ENCODE measurements at regions not wholly inside any gene's neighbourhood (a gene's known extent, or its start where the extent isn't known, plus 50 kb on each side); places are given as distances from the start of the nearest gene placed in this dataset.
A peak's percentile ranks its signal among the peaks of the same experiment; 100 is the strongest.

DNA sequence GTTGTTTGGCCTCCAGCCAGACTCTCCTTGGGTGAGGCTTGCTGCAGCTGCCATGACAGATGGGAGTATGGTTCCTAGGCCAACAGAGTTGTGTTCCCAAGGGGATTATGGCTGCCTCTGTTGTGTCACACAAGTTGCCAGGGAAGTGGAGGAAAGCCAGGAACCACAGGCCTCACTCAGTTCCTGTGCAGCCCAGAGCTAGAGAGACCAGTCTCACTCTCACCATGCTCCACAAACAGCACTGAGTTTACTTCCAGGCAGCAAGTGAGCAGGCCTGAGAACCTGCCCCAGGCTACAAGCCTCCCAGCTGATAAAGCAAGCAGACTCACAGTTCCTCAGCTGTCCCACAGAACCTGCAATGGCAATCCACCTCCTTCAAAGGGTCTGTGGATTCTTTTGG, 273.6 kb upstream of the TAS2R1 start:
- no peak for DNase-seq

DNA sequence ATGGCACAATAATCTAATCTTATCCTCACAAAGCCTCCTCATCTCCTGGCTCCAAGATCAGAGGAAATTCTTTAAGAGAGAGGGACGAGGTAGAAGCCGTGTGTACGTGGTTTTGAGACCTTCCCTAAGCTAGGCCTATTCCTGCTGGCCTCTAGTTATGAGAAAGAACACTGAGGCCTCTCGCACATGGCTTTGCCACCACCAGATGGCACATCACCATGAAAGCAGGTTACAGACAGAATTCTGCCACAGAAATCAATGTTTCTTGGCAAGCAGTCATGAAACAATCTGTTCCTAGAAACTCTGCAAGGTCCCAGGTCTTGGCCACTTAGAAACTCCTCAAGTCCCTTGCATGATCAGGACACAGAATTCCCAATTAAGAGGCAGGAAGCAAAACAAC, 268.2 kb upstream of the TAS2R1 start:
- peak; percentile 33 for DNase-seq

DNA sequence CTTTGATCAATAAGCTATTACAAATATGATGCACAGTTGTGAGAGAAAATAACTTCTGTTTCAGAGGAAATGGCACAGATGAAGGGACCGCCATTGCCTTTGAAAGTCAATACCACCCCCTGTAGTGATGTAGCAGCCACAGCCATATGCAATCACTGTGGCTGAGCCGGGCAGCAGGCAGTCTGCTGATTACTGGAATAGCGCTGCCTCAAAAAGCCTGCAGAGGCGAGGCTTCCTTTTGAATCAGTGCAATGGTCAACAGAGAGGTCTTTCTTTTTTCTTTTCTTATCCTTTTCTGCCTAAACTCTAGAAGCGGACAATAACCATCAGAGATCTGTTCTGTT, 265.1 kb upstream of the TAS2R1 start:
- peak; percentile 56 for DNase-seq

DNA sequence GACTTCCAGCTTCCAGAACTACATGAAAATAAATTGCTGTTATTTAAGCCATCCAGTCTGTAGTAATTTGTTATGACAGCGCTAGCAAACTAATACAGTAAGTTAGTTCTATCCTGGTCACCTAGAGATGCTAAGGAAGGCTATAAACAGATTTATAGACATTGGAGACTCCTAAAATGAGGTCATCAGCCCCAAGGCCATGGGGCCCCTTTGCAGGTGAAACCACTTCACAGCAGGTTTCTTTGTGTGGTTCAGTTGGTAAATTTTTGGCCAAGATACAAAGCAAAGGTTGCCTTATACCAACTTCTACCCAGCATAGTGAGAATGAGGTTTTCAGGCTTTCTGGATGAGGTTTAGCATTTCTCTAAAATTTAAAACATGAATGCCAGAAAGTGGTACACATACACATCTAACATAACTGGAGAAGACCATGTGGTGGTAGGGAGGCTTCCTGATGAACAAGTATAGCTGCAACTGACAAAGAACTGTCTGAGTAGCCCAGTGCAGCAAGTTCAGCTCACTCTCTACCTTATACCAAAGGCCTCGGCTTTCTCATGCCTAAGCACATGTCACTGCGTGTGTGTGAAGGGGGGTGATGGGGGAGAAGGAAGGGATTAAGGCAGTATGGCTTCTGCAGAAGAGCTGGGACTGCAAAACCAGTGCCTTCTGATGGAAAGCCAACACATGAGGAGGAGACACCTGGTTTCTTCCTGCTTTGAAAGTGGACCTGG, 264.6 kb upstream of the TAS2R1 start:
- no peak for DNase-seq

DNA sequence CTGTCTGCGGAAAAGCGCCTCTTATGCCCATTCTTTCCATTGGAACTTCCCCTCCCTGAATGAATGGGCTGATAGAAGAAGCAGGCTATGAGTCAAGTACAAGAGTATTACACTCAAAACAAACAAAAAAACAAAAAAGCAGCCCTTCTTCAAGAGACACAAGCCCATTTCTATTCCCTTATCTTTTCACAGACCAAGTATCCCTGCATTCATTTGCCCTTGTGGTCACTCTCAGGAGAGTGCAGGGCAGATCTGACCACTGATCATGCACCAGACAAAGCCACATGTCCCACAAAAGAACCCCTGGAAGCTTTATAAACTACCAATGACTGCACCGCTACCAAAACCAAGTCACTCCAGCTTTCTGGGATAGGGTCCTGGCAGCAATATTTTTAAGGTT, 262.5 kb upstream of the TAS2R1 start:
- DNase-seq: no peak

DNA sequence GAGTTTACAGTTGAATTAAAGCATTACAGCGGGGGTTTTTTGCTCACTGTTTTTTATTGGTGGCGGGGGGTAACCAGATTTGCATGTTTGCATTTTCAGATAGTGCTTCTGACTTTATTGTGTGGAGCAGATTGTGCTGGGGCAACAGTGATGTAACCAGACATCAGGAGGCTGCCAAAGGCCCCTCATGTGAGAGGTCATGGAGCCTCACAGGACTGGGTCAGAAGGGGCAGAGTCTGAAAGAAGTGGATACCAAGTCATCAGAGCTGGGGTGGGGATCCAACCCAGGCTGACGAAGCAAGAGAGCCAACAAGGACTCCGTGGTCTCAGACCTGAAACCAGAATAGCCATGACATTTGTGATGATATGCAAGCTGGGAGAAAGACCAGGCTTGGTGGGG, 259.4 kb upstream of the TAS2R1 start:
- no peak for DNase-seq

DNA sequence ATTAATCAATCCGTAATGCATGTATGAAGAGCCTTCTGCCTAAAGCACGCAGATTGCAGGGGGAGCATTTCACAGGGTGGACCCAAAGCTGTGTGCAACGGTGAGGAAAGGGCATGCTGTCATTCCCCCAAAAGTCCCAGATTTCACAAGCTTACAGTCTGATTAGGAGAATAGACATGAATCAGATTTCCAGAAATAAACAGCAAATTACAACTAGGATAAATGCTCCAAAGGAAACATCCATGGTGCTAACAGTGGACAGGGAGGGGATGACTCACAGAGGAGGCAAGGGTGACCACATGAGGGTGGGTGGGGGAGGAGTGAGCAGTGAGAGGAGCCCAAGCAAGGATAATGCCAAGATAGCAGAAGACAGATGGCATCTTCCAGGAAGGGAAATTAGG, 258.4 kb upstream of the TAS2R1 start:
- DNase-seq: no peak

DNA sequence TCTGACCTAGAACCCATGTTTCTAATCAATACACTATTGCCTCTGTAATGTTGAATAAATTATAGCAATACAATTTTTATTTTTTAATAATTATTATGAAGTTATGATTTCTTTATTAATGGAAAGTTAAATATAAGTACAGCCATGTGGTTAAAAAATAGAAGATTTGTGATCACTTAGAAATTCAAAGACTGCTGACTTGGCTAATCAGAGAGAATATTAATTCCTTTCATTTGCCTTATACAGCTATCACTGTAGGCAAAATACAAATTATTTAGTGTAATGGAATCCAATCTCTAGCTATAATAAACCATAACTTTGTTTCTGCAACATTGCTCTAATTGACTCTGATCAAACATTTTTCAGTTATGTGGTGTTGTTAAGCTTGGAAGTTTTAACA, 255.0 kb upstream of the TAS2R1 start:
- no peak for DNase-seq

DNA sequence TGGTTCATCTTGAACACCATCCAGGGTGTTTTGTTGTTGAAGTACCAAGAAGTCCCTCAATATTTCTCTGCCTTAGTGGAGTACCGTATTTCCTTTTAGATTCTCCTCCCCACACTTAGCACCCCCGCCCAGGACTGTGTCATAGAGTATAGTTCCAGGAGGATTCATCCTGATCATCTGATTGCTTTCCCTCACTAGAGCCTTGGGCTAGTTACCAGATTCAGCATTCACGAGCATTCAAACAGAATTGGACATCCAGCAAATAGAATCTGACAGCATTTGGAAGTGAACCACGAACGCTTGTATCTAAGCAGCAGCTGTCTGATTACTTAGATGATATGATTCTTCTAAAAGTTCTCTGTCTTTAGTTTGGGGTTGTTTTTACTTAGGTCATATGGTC, 248.1 kb upstream of the TAS2R1 start:
- peak; percentile 44 for DNase-seq

DNA sequence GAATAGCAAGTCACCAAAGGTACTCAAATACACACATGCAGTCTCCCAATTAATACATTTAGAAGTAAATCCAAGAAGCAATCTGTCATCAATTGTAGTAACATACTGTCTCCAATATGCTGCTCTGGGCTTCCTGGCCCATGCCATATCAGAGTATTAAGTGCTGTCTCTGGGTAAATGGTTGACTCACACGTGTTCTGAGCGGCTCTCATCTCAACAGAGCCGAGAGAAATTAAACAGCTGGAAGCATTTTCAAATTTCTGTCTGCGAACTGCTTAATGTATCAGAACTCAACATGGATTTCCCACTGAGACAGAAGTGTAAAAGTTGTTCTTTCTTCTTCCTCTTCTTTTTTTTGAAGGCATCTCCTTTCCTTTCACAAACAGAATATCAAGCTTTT, 247.3 kb upstream of the TAS2R1 start:
- no peak for DNase-seq

DNA sequence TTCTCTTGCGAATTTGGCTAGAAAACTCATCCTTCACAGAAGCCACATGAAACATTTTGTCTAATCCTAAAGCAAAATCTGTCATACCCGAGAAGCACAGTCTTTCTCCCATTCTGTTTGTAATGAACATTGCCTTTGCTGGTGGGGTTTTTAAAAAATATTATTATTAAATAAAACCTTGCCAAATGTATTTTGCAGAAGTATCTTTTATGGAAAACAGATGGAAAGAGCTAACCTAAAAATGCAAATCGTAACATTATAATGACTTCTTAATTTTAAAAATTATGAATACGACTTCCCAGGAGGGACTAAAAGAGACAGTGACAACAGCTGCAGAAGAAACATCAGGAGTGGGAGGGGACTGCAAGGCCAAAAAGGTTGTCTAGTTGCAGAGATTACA, 246.3 kb upstream of the TAS2R1 start:
- no peak for DNase-seq

DNA sequence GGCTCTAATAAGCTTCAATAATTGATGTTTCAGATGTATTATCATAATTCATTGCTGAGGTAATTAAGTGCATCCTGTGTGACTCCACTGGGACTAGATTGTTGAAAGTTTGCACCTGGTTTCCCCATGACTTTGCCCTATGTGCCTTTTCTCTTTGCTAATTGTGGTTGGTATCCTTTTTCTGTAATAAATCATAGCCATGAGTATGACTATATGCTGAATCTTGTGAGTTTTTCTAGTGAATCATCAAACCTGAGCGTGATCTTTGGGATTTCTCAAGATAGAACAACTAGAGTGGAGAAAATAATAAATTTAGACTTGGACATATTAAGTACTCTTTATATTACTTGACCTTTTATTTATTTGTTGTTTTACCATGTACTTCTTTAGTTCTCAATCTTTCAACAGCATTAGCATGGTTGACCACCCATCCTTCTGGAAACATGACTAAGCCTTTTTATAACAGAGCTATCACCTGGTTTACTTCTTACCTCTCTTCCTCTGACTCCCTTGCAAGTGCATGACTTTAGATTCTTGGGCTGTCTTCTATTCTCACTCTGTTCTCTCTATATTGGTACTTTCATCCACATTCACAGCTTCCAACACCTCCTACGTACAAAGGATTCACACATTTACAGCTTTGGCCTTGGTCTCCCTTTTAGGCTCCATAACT, 239.6 kb upstream of the TAS2R1 start:
- no peak for DNase-seq

DNA sequence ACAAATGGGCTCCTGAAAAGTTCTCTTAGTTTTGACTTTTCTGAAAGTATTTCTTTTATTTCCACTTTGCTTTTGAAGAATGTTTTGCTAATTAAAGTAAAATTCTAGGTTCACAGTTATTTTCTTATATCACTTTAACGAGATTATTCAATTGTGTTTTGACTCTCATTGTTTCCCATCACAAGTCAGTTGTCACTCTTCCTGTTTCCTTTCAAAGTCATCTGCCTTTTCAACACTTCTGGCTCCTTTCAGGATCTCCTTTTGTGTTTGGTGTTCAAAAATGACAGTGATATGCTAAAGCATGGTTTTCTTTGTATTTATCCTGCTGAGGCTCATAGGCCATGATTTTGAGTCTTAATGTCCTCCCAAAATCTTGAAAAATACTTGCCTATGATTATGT, 235.4 kb upstream of the TAS2R1 start:
- no peak for DNase-seq

DNA sequence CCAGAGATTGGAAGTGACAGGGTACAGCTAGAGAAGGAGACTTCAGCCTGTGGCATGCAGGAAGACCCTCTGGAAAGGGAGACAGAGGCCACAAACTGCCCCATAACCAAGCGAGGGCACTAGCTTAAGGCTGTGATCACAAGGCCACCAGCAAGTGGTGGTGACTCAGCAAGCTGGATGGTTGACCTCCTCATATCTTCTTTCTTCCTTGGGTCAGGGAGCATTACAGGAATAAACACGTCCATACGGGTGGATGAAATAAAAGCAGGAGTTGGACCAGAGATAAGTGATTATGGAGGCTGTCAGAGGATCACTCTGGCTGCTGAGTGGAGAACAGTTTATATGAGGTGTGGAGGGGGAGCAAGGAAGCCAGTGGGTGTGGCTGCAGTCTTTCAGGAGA, 234.6 kb upstream of the TAS2R1 start:
- no peak for DNase-seq

DNA sequence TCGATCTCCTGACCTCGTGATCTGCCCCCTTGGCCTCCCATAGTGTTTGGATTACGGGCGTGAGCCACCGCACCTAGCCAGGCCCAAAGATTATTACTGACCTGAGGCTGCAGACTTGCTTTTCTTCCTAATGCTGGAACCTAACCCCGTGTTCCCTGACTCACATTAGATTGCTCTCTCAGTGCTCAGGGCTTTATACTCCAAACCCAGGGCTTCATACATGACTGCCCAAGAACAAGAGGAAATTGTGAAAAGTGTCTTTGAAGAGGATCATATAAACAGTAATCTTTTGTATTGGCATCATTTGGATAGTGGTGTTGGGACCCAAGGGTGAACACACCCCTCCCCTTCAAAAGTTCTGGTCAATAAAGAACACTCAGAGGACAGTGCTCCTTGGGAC, 233.3 kb upstream of the TAS2R1 start:
- no peak for DNase-seq

DNA sequence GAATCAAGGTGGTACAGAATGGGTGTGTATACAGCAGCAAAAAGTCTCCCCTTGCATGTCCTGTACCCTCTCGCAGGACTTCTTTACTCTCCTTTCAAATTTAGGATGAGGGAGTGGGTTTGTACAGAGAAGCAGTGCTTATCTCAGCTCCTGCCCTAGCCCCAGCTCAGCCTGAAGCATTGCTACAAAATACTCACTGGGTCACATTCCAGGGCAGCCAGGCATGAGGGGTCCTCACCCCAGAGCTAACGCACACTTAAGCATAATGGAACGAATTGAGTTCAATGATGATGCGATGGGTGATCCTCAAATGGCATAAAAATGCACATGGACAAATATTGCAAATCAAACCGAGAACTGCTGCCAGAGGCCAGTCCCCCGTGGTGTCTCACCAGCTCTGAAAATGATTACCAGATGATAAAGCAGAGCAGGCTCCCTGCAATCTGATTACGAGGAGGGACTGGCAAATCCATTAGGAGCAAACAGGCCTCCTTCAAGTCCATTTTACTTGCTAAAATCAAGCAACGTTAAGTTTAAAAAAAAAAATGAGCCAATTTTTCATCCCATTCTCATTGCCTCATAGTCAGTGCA, 231.6 kb upstream of the TAS2R1 start:
- DNase-seq: no peak

DNA sequence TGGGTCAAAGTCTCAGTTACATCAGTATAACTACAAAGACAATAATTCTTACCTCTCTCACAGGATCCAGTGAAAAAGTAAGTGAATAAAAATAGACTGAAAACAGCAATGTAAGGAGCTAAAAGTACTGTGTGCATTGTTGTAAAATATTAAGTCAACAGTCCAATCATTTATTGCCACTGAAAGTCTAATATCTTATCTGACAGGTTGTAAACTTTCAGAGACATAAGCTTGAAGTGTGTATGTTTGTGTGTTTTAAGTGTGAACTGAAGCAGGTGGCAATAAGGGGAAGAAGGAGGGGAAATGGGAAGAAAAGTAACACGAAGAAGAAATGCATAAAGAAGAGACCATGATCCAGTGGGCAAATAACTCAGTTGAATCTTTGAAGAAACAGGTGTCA, 229.7 kb upstream of the TAS2R1 start:
- DNase-seq: no peak

DNA sequence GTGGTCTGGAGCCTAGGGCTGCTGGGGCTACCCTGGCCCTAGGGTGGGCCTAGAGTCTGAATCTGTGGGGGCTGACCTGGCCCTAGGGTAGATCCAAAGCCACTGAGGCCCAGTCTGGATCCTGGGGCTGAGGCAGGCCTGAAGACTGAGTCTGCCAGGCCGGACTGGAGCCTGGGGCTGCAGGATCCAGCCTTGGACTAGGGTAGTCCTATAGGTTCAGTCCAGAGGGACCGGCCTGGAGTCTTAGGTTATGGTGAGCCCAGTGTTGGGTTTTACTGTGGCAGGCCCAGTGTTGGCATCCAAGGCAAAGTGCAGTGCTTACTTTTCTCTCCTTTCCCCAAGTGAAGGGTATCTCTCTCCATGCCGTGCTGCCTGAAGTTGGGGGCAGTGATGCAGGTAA, 227.9 kb upstream of the TAS2R1 start:
- DNase-seq: no peak

DNA sequence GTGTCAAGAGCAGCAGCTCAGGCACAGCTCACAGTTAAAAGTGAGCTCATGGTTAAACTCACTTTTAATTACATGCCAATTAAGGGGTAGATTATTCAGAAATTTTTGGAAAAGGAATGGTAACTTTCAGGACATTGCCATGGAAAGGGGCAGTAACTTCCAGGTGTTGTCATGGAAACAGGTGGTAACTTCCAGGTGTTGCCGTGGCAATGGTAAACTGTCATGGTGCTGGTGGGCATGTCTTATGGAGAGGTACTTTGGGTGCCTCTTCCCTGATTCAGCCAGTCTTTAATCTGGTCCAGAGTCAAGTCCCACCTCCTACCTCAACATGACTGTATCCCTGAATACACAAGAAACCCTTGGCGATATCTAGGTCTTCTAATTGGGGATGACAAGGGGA, 223.2 kb upstream of the TAS2R1 start:
- DNase-seq: no peak

DNA sequence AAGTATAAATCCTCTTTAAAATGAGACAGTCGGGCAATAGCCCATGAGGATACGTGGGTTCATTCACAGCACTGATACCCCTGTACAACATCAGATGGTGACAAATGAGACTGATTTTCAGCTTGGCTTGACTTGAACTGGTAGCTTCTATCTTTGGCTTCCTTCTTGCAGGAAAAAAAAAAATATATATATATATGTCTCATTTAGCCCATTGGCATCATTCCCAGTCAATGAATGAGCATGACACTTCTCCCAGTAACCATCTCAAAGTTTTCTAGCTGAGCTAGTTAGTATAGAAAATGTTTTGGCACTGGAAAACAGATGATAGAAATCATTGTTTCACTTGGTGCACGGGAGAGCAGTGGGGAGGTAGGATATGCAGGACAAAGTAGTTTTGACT, 222.5 kb upstream of the TAS2R1 start:
- no peak for DNase-seq

DNA sequence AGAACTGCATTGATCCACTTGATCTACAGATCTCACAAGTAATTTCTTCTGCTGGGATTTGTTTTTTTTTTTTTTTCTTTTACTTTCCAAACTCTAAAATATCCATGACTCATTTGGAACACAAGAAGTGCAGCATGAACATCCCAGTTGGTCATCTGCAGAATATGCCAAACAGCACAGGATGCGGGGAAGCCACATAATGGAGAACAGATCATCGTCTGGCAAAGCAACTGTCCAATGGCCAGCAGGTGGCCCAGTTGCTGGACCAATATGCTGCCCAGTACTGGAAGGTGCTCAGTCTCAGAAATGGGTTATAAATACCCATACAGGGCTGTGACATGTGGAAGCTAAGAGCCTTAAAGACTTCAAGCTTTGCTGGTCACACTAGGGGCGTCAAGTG, 221.3 kb upstream of the TAS2R1 start:
- no peak for DNase-seq

DNA sequence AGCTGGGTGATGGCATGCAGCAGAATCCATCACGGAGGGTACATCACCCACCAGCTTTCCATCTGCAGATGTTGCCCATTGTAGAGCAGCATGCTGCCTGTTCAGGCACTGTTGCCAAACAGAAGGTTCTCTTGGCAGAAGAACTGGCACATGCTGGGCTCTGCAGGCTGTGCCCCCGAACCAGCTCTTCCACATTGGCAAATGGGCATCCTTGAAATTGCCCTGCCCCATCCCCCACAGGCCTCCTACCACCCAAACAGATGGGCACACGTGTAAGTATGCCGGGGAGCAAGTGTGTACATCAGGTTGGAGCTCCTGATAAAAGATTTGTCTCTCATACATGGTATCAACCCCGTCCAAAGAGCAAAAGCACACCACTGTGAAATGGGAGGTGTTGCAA, 220.3 kb upstream of the TAS2R1 start:
- no peak for DNase-seq

DNA sequence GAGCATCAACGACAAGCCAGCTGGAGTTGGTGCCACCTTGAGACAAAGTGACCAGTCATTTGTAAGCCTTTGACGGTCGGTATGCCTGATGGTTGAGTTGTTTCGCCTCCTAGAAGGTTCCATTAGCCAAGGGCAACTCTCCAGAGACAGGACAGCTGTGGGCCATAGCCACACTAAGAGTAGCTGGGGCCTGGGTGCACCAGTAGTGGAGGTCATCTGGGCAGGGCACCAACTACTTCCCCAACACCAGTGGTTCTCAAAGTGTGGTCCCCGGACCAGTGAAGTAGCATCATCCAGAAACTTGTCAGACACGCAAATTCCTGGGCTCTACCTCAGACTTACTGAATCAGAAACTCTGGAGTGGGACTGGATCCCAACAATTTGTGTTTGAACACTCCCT, 217.5 kb upstream of the TAS2R1 start:
- DNase-seq: no peak

DNA sequence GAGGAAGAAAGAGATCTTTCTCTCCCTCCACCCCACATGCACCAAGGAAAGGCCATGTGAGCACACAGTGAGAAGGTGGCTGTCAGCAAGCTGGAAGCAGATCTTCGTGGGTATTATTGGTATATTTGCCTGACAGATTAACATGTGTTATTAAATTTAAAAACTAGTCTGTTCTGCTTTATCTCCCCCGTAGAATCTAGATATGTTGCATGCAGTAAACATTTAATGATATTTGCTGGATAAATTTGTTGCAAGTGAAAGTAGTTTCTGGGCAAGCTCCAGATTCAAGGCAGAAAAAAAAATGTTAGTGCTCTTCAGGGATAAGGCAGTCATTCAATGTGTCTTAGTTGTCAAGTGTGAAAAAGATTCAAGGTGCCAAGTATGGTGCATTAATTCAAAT, 215.0 kb upstream of the TAS2R1 start:
- DNase-seq: no peak
